ENCODE measurements at regions not wholly inside any gene's neighbourhood (a gene's known extent, or its start where the extent isn't known, plus 50 kb on each side); places are given as distances from the start of the nearest gene placed in this dataset.
"Not testable (repeated sequence)": the region's sequence is repeated elsewhere in the genome, so short reads cannot be mapped to it uniquely, and the experiment has no call there.

DNA sequence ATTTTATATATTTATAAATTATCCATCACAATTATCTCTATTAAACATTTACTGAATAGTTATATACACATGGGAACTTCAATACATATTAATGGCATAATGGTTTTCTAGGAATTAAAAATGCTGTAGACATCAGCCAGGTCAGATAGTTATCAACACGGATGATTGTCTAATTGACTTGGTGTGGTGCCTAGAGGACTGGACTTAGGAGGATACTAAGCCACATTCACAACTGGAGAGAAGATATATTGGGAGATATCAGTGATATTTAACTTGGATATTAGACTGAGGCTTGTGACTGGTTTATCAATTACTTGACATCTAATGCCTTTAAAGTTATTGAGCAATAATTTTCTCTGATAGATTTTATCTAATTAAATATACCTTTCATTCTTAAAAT, 794.5 kb upstream of the ANO3 start:
- Mint-ChIP-seq H3K36me3 (no peaks in the 10 kb centered on the region), H3K27ac (no peak overlapping the region), H3K9me3 (peaks cover 12 to 21% of the 10 kb centered on the region in 2 donors)
- DNase-seq (ENCODE audit: low spot score in 2 of 2) (no peak), ATAC-seq (no peak)

GRCh38 chr11:25547292-25547691, 784.6 kb upstream of the ANO3 start:
- DNase-seq (ENCODE audit: low spot score in 2 of 2) = no peak
- ATAC-seq = no peak
- H3K9me3 Mint-ChIP-seq = peaks cover 12 to 13% of the 10 kb centered on the region in 2 donors
- H3K27ac Mint-ChIP-seq = no peak overlapping the region
- peaks cover 0 to 4% of the 10 kb centered on the region in 2 donors for H3K36me3 Mint-ChIP-seq

DNA sequence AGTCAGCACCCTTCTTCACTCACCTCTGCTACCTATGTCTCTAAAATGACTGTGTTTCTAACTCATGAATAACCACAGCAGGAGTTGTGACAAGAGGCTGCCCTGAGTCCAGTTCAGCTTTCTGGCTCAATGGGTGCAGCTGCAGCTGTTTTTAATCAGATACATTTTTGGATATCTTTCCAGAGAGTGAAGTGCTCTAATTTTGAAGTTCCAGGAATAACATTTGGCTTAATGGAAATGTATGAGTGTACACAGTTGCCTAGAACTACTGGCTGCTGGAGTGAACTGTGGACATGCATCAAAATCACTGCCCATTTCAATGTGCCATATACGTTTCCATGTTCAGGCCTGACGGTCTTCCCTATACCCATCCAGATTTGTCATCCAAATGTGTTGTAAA, 769.5 kb upstream of the ANO3 start:
- ATAC-seq = no peak
- Mint-ChIP-seq H3K9me3 (peaks cover 8 to 27% of the 10 kb centered on the region in 2 donors), H3K36me3 (no peaks in the 10 kb centered on the region), H3K27ac (no peak overlapping the region)
- no peak for DNase-seq (ENCODE audit: low spot score in 2 of 2)

DNA sequence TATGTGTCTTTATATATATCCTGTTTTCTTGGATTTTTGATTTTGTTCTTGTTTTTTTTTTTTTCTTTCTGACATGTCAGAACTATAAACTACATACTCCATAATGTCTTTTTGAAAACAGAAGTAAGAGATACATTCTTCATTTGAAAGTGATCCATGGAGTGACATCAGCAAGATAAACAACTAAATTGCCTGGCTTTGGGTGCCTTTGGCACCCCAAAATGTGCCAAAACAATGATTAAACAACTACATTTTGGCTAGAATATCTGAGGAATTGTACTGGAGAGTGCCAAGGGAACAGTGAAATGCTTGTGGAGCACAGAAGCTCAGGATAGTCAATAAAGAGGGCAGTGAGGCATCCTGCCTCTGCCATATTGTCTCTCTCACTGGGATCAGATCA, 766.1 kb upstream of the ANO3 start:
- ATAC-seq = no peak
- no peak for DNase-seq (ENCODE audit: low spot score in 2 of 2)
- H3K9me3 Mint-ChIP-seq = peaks cover 5 to 24% of the 10 kb centered on the region in 2 donors
- H3K27ac Mint-ChIP-seq = no peak overlapping the region
- H3K36me3 Mint-ChIP-seq = no peaks in the 10 kb centered on the region

DNA sequence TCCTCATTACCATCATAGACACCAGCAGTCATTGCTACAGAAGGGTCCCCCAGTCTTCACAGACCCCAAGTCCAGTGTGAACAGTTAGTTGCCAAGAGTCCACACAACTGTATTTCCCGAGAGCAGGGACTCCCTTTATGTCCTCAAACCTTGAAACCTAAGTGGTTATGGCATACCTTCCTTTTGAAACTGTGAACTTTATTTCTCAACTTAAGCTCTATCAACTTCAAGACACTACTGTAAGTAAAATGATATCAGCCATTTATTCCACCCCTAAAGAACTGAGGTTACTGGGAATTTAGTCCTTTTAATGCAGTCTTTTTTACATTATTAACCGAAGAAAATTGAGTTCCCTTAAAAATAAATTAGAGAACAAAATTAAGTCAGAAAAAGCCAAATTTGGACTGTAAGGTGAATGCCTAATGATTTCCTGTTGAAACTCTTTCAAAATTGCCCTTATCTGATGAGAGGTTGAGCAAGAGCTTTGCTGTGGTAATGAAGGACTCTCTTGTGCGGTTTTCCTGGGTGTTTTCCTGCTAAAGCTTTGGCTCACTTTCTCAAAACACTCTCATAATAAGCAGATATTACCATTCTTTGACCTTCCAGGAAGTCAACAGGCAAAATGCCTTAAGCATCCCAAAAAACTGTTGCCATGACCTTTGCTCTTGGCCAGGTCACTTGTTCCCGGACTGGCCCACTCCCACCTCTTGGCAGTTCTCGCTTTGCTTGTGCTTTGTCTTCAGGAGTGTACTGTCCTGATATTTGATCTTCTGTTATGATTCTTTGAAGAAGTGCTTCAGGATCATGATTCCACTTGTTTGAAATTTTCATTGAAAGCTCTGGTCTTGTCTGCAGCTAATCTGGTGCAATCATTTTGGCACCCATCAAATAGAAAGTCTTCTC, 765.4 kb upstream of the ANO3 start:
- no peaks in the 10 kb centered on the region for H3K36me3 Mint-ChIP-seq
- H3K27ac Mint-ChIP-seq = no peak overlapping the region
- DNase-seq (ENCODE audit: low spot score in 2 of 2) = no peak
- ATAC-seq = no peak
- H3K9me3 Mint-ChIP-seq = peaks cover 5 to 24% of the 10 kb centered on the region in 2 donors

DNA sequence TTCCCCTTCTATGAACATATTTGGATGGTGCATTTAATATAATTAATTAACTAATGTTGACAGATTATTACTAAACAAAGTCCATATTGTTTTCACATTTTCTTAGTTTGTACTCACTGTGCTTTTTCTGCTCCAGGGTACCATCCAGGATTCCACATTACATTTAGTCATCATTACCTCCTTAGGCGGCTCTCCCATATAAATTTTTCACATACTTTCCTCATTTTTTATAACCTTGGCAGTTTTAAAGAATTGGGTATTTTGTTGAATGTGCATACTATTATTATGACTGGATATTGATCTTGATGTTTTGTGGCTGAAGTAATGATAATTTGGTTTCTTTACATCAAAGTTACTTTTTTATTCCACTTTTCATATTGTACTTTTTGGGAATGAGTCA, 755.6 kb upstream of the ANO3 start:
- Mint-ChIP-seq H3K27ac (no peak overlapping the region), H3K36me3 (no peaks in the 10 kb centered on the region), H3K9me3 (peaks cover 13 to 24% of the 10 kb centered on the region in 2 donors)
- DNase-seq (ENCODE audit: low spot score in 2 of 2) (no peak), ATAC-seq (no peak)

DNA sequence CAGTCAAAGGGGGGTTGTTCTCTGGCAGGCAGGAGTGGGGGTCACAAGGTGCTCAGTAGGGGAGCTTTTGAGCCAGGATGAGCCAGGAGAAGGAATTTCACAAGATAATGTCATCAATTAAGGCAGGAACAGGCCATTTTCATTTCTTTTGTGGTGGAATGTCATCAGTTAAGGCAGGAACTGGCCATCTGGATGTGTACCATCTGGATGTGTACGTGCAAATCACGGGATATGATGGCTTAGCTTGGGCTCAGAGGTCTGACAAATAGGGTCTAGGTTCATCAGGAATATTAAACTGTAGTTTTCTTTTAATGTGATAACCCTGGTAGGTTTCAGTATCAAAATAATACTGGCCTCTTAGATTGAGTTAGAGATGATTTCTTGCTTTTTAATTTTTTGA, 752.4 kb upstream of the ANO3 start:
- not testable (repeated sequence) for H3K36me3 Mint-ChIP-seq; ATAC-seq; DNase-seq (ENCODE audit: low spot score in 2 of 2); H3K27ac Mint-ChIP-seq
- H3K9me3 Mint-ChIP-seq = peaks cover 14 to 28% of the 10 kb centered on the region in 2 donors

- no peak for DNase-seq (ENCODE audit: low spot score in 2 of 2)
- H3K27ac Mint-ChIP-seq = no peak overlapping the region
- H3K9me3 Mint-ChIP-seq = peaks cover 18 to 19% of the 10 kb centered on the region in 2 donors
- no peak for ATAC-seq
- H3K36me3 Mint-ChIP-seq = no peaks in the 10 kb centered on the region
These were observed 748.3 kb upstream of the ANO3 start for GRCh38 chr11:25583596-25583995.

DNA sequence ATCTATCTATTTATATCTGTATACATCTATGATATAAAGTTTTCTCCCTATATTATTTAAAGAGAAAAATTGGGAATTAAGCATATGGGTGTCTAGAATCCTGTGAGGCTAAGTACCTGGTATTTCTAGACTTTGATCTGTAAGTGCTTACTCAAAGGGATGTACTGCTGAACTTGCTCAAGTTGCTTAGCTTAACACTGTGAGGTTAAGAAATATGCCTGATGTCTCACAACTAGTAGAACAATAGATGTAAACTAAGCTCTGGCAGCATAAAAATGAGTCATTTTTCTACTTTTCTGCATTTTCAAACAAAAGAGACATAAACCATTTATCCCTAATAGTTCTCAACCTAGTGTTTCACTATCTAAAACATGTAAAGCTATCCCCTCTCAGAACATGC, 744.4 kb upstream of the ANO3 start:
- no peak overlapping the region for H3K27ac Mint-ChIP-seq
- H3K36me3 Mint-ChIP-seq = peaks cover 0 to 7% of the 10 kb centered on the region in 2 donors
- no peak for ATAC-seq
- H3K9me3 Mint-ChIP-seq = peaks cover 32 to 35% of the 10 kb centered on the region in 2 donors
- DNase-seq (ENCODE audit: low spot score in 2 of 2) = no peak

- DNase-seq (ENCODE audit: low spot score in 2 of 2) = no peak
- Mint-ChIP-seq H3K9me3 (peaks cover 30 to 36% of the 10 kb centered on the region in 2 donors), H3K27ac (no peak overlapping the region), H3K36me3 (peaks cover 0 to 7% of the 10 kb centered on the region in 2 donors)
- no peak for ATAC-seq
These were observed 738.7 kb upstream of the ANO3 start for GRCh38 chr11:25593221-25593620.

- H3K36me3 Mint-ChIP-seq = peaks cover 0 to 5% of the 10 kb centered on the region in 2 donors
- ATAC-seq (no peak), DNase-seq (ENCODE audit: low spot score in 2 of 2) (no peak)
- peaks cover 11 to 17% of the 10 kb centered on the region in 2 donors for H3K9me3 Mint-ChIP-seq
- no peak overlapping the region for H3K27ac Mint-ChIP-seq
These were observed 735.2 kb upstream of the ANO3 start for GRCh38 chr11:25596701-25597100.

DNA sequence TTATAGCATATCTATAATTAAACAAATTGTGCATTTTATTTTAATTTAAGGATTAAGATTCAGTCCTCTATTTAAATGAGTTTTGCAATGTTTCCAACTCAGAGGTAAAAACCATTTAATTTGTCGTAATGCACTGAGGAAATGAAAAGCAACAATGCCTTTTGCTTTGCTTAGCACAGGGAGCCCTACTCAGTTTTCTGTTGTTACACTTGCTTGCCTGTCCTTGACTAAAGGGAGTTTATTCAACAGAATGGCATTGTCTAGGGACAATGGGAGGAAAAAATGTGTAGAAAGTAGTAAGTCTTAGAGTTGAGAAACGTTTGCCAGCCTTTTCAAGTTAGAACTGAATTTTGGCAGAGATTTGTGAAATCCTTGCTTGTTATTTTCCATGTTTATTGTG, 734.2 kb upstream of the ANO3 start:
- DNase-seq (ENCODE audit: low spot score in 2 of 2) (no peak), ATAC-seq (no peak)
- H3K27ac Mint-ChIP-seq = no peak overlapping the region
- peaks cover 10 to 15% of the 10 kb centered on the region in 2 donors for H3K9me3 Mint-ChIP-seq
- H3K36me3 Mint-ChIP-seq = no peaks in the 10 kb centered on the region

DNA sequence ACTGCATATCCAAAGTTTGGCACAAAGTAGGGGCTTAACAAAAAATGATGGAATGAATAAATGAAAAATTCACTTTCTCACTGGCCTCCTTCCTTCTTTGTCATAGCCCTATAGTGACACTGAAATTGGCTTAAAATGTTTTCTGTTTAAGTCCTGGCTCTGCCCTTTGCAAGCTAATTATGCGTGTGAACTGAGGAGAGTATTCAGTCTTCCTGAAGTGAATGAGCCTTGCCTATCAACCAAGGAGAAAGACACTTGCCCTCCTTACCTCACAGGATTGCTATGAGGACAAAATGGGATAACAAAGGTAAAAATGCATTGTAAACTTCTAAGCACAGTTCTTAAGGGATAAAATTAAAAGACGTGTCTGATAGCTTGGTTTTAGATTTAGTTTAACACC, 729.8 kb upstream of the ANO3 start:
- no peak for ATAC-seq
- H3K36me3 Mint-ChIP-seq = no peaks in the 10 kb centered on the region
- peaks cover 16 to 22% of the 10 kb centered on the region in 2 donors for H3K9me3 Mint-ChIP-seq
- DNase-seq (ENCODE audit: low spot score in 2 of 2) = no peak
- no peak overlapping the region for H3K27ac Mint-ChIP-seq

DNA sequence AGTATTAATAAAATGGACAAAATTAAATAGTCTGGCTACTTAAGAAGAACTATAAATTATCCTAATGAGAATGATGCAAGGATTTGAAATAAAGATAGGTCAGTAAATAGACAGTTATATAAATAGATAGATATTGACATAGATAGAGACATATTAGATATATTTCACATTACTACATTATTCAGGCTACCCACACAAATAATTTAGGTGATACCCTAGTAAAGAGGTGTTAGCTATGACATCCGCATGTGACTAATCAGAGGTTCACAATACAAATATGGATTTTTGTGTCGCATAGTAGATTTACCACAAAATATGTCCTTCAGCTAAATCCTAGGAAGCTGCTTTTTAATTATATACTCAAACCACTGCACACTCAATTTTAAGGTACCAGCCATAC, 729.0 kb upstream of the ANO3 start:
- Mint-ChIP-seq H3K27ac (no peak overlapping the region), H3K36me3 (peaks cover 0 to 7% of the 10 kb centered on the region in 2 donors), H3K9me3 (peaks cover 24 to 28% of the 10 kb centered on the region in 2 donors)
- DNase-seq (ENCODE audit: low spot score in 2 of 2) = no peak
- no peak for ATAC-seq

DNA sequence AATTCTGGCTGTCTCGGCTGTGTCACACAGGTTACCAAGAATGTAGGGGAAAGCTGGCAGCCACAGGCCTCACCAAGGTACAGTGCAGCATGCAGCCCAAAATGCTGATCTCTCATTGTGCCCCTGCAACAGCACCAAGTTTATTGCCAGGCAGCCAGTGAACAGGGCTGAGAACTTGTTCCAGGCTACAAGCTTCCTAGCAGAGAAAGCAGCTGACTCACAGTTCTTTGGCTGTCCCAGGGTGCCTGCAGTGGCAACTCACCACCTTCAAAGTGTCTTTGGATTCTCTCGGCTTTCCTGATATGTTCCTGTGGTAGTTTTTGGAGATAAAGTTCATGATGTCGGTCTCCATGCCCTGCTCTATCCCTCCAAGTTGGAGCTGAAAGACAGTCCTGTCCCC, 719.1 kb upstream of the ANO3 start:
- no peak for ATAC-seq
- no peak overlapping the region for H3K27ac Mint-ChIP-seq
- H3K9me3 Mint-ChIP-seq = peaks cover 21 to 32% of the 10 kb centered on the region in 2 donors
- no peak for DNase-seq (ENCODE audit: low spot score in 2 of 2)
- peaks cover 14 to 27% of the 10 kb centered on the region in 2 donors for H3K36me3 Mint-ChIP-seq

- no peak overlapping the region for H3K27ac Mint-ChIP-seq
- peaks cover 17 to 25% of the 10 kb centered on the region in 2 donors for H3K9me3 Mint-ChIP-seq
- no peak for ATAC-seq
- peaks cover 14 to 24% of the 10 kb centered on the region in 2 donors for H3K36me3 Mint-ChIP-seq
- DNase-seq (ENCODE audit: low spot score in 2 of 2) = no peak
These were observed 718.5 kb upstream of the ANO3 start for GRCh38 chr11:25613451-25613850.

- H3K9me3 Mint-ChIP-seq = peaks cover 14 to 23% of the 10 kb centered on the region in 2 donors
- H3K27ac Mint-ChIP-seq = no peak overlapping the region
- DNase-seq (ENCODE audit: low spot score in 2 of 2) (no peak), ATAC-seq (no peak)
- H3K36me3 Mint-ChIP-seq = peaks cover 14 to 24% of the 10 kb centered on the region in 2 donors
These were observed 718.1 kb upstream of the ANO3 start for GRCh38 chr11:25613865-25614264.

GRCh38 chr11:25615069-25615468, 716.9 kb upstream of the ANO3 start:
- ATAC-seq = no peak
- peaks cover 14 to 17% of the 10 kb centered on the region in 2 donors for H3K9me3 Mint-ChIP-seq
- H3K27ac Mint-ChIP-seq = no peak overlapping the region
- no peak for DNase-seq (ENCODE audit: low spot score in 2 of 2)
- peaks cover 8 to 18% of the 10 kb centered on the region in 2 donors for H3K36me3 Mint-ChIP-seq

Data from activated naive CD4-positive, alpha-beta T cell treated with anti-CD3 and anti-CD28 coated beads, Interleukin-2, amount 50 U/mL, for 72 hours (primary cell).